Tibial nerve (tissue), 4 donors: ENCODE measurements at regions not wholly inside any gene's neighbourhood (a gene's known extent, or its start where the extent isn't known, plus 50 kb on each side); places are given as distances from the start of the nearest gene placed in this dataset.

Experiments
- CTCF ChIP-seq, 5 experiments: fragments of 200-600 bp in 3 of 5; fragments of 450-650 bp in 2 of 5; sonication (generic) in 3 of 5; IDR thresholded peaks; one replicate each; pipeline ENCODE4 v1.5.1; 2016 to 2019; ENCODE audit warnings: antibody characterized with exemption in 5 of 5, mild to moderate bottlenecking in 3 of 5, moderate library complexity in 2 of 5
- EP300 ChIP-seq, 2 donors: sonication (generic); formaldehyde crosslinking; IDR thresholded peaks; one replicate each; pipeline ENCODE4 v1.6.1; 2017; ENCODE audit warnings: antibody characterized with exemption in 2 of 2, mild to moderate bottlenecking in 1 of 2
- POLR2A ChIP-seq, 2 donors: fragments of 450-650 bp; IDR thresholded peaks; one replicate each; pipeline ENCODE4 v1.6.1; 2017; ENCODE audit warnings: antibody characterized with exemption in 2 of 2, mild to moderate bottlenecking in 2 of 2, moderate library complexity in 2 of 2

DNA sequence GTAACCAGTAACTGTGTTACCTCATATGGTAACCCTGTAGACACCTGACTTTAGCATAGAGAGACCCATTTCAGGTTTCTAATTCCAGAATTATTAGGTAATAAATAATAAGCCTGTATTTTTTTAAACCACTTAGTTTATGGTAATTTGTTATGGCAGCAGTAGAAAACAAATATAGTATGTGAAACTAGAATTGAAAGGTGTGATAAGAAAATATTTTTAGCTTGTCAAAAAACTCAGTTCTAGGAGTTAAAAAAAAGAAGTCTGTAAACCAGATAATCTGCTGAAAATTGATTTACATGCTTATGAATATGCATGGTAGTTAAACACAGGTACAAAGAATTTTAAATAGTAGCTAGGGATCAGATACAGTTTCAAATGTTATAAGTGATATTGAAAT lies 695.0 kb upstream of the GJE1 start:
- no peak for TF ChIP-seq POLR2A (IDR thresholded peaks at IDR 0.05)
- no peak for TF ChIP-seq CTCF (IDR thresholded peaks at IDR 0.05)
- TF ChIP-seq EP300 (IDR thresholded peaks at IDR 0.05) = no peak
